ENCODE measurements at regions not wholly inside any gene's neighbourhood (a gene's known extent, or its start where the extent isn't known, plus 50 kb on each side); places are given as distances from the start of the nearest gene placed in this dataset.
"Not testable (repeated sequence)": the region's sequence is repeated elsewhere in the genome, so short reads cannot be mapped to it uniquely, and the experiment has no call there.

GRCh38 chr5:98314292-98314691 lies 459.2 kb upstream of the RGMB start:
- peak; percentile 29 for DNase-seq
- in situ Hi-C loops (cut with HindIII; ENCODE audit: low pct_ligation_motif_present, low pct_unique_long_range_greater_than_20kb, low sequenced_read_pairs), result no loop called here

GRCh38 chr5:98318386-98318785 lies 455.1 kb upstream of the RGMB start:
- in situ Hi-C loops (cut with HindIII; ENCODE audit: low pct_ligation_motif_present, low pct_unique_long_range_greater_than_20kb, low sequenced_read_pairs), result no loop called here

GRCh38 chr5:98319299-98320011 lies 454.0 kb upstream of the RGMB start:
- in situ Hi-C loops (cut with HindIII; ENCODE audit: low pct_ligation_motif_present, low pct_unique_long_range_greater_than_20kb, low sequenced_read_pairs), result no loop called here

More at GRCh38 chr5:98318386-98318785, 455.1 kb upstream of the RGMB start:
- no peak for DNase-seq

GRCh38 chr5:98320343-98320742 lies 453.1 kb upstream of the RGMB start:
- no peak for DNase-seq
- in situ Hi-C loops (cut with HindIII; ENCODE audit: low pct_ligation_motif_present, low pct_unique_long_range_greater_than_20kb, low sequenced_read_pairs), result no loop called here

More at GRCh38 chr5:98319299-98320011, 454.0 kb upstream of the RGMB start:
- DNase-seq, result no peak

GRCh38 chr5:98321361-98321760 lies 452.1 kb upstream of the RGMB start:
- no peak for DNase-seq
- in situ Hi-C loops (cut with HindIII; ENCODE audit: low pct_ligation_motif_present, low pct_unique_long_range_greater_than_20kb, low sequenced_read_pairs), result no loop called here

- in situ Hi-C loops (cut with HindIII; ENCODE audit: low pct_ligation_motif_present, low pct_unique_long_range_greater_than_20kb, low sequenced_read_pairs); DNase-seq: not testable (repeated sequence)
Measured at GRCh38 chr5:98325187-98325586, 448.3 kb upstream of the RGMB start.

GRCh38 chr5:98328015-98328414 lies 445.4 kb upstream of the RGMB start:
- in situ Hi-C loops (cut with HindIII; ENCODE audit: low pct_ligation_motif_present, low pct_unique_long_range_greater_than_20kb, low sequenced_read_pairs), result no loop called here
- no peak for DNase-seq

GRCh38 chr5:98330871-98331270 lies 442.6 kb upstream of the RGMB start:
- in situ Hi-C loops (cut with HindIII; ENCODE audit: low pct_ligation_motif_present, low pct_unique_long_range_greater_than_20kb, low sequenced_read_pairs), result no loop called here
- DNase-seq, result no peak

GRCh38 chr5:98333921-98334320 lies 439.5 kb upstream of the RGMB start:
- in situ Hi-C loops (cut with HindIII; ENCODE audit: low pct_ligation_motif_present, low pct_unique_long_range_greater_than_20kb, low sequenced_read_pairs), result no loop called here
- no peak for DNase-seq

GRCh38 chr5:98334946-98335345 lies 438.5 kb upstream of the RGMB start:
- DNase-seq, result no peak
- in situ Hi-C loops (cut with HindIII; ENCODE audit: low pct_ligation_motif_present, low pct_unique_long_range_greater_than_20kb, low sequenced_read_pairs), result no loop called here

- in situ Hi-C loops (cut with HindIII; ENCODE audit: low pct_ligation_motif_present, low pct_unique_long_range_greater_than_20kb, low sequenced_read_pairs), result no loop called here
- no peak for DNase-seq
Measured at GRCh38 chr5:98339141-98339848, 434.2 kb upstream of the RGMB start.

GRCh38 chr5:98341038-98342032 lies 432.1 kb upstream of the RGMB start:
- DNase-seq, result no peak
- in situ Hi-C loops (cut with HindIII; ENCODE audit: low pct_ligation_motif_present, low pct_unique_long_range_greater_than_20kb, low sequenced_read_pairs), result no loop called here

GRCh38 chr5:98342958-98343660 lies 430.4 kb upstream of the RGMB start:
- in situ Hi-C loops (cut with HindIII; ENCODE audit: low pct_ligation_motif_present, low pct_unique_long_range_greater_than_20kb, low sequenced_read_pairs), result not testable (repeated sequence)

GRCh38 chr5:98349251-98349989 lies 424.0 kb upstream of the RGMB start:
- DNase-seq, result peak; percentile 28
- in situ Hi-C loops (cut with HindIII; ENCODE audit: low pct_ligation_motif_present, low pct_unique_long_range_greater_than_20kb, low sequenced_read_pairs), result no loop called here

More at GRCh38 chr5:98342958-98343660, 430.4 kb upstream of the RGMB start:
- DNase-seq, result not testable (repeated sequence)

GRCh38 chr5:98349990-98350365 lies 423.5 kb upstream of the RGMB start:
- in situ Hi-C loops (cut with HindIII; ENCODE audit: low pct_ligation_motif_present, low pct_unique_long_range_greater_than_20kb, low sequenced_read_pairs), result no loop called here
- no peak for DNase-seq

- in situ Hi-C loops (cut with HindIII; ENCODE audit: low pct_ligation_motif_present, low pct_unique_long_range_greater_than_20kb, low sequenced_read_pairs), result no loop called here
- no peak for DNase-seq
Measured at GRCh38 chr5:98354922-98355321, 418.5 kb upstream of the RGMB start.

GRCh38 chr5:98360548-98360947 lies 412.9 kb upstream of the RGMB start:
- in situ Hi-C loops (cut with HindIII; ENCODE audit: low pct_ligation_motif_present, low pct_unique_long_range_greater_than_20kb, low sequenced_read_pairs), result no loop called here
- no peak for DNase-seq

GRCh38 chr5:98363157-98363556 lies 410.3 kb upstream of the RGMB start:
- DNase-seq, result no peak
- in situ Hi-C loops (cut with HindIII; ENCODE audit: low pct_ligation_motif_present, low pct_unique_long_range_greater_than_20kb, low sequenced_read_pairs), result no loop called here
